Islet precursor cell (in vitro differentiated cells): ENCODE measurements at regions not wholly inside any gene's neighbourhood (a gene's known extent, or its start where the extent isn't known, plus 50 kb on each side); places are given as distances from the start of the nearest gene placed in this dataset.
A peak's percentile ranks its signal among the peaks of the same experiment; 100 is the strongest.

ENCODE experiments used
- DNase-seq: peaks from one replicate; pipeline ENCODE4 v3.0.0-alpha.2; 2018

DNA sequence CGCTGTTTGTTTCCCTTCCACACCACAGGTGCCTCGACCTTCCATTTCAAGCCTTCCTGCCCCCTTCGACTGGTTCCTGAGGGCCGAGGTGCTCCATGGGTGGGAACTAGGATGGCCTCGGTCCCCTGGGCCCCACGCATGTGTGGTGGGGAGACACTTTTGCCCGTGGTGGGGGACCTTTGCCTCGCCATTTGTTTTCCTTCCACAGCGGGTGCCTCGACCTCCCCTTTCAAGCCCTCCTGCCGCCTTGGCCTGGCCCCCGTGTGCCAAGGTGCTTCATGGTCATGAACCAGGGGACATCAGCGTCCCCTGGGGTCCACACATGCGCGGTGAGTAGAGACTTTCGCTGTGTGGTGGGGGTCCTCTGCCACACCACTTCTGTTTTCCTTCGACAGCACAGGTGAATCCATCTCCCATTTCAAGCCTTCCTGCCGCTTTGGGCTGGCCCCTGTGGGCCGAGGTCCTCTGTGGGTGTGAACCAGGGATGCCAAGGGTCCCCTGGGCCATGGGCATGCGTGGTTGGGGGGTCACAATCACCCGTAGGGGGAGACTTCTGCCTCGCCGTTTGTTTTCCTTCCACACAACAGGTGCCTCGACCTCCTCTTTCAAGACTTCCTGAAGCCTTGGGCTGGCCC is 364.4 kb downstream of the ALG10 start:
- no peak for DNase-seq

DNA sequence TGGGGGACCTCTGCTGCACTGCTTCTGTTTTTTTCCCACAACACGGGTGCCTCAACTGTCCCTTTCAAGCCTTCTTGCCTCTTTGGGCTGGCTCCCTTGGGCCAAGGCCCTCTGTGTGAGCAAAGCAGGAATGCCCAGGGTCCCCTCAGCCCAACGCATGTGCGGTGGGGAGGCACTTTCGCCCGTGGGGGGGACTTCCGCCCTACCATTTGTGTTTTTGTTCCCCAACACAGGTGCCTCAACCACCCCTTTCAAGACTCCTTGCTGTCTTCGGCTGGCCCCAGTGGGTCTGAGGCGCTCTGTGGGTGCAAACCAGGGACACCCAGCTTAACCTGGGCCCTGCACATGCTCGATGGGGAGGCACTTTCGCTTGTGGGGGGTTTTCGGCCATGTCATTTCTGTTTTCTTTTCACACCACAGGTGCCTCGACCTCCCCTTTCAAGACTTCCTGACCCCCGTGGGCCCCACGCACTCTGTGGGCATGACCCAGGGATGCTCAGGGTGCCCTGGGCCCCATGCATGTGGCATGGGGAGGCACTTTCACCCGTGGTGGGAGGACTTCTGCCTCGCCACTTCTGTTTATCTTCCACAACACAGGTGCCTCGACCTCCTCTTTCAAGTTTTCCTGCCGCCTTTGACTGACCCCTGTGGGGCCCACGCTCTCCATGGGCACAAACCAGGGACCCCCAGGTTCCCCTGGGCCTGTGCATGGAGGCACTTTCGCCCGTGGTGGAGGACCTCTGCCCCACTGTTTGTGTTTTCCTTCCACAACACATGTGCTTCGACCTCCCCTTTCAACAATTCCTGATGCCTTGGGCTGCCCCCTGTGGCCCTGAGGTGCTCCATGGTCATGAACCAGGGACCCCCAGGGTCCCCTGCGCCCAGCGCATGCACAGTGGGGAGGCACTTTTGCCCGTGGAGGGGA is 365.7 kb downstream of the ALG10 start:
- no peak for DNase-seq

DNA sequence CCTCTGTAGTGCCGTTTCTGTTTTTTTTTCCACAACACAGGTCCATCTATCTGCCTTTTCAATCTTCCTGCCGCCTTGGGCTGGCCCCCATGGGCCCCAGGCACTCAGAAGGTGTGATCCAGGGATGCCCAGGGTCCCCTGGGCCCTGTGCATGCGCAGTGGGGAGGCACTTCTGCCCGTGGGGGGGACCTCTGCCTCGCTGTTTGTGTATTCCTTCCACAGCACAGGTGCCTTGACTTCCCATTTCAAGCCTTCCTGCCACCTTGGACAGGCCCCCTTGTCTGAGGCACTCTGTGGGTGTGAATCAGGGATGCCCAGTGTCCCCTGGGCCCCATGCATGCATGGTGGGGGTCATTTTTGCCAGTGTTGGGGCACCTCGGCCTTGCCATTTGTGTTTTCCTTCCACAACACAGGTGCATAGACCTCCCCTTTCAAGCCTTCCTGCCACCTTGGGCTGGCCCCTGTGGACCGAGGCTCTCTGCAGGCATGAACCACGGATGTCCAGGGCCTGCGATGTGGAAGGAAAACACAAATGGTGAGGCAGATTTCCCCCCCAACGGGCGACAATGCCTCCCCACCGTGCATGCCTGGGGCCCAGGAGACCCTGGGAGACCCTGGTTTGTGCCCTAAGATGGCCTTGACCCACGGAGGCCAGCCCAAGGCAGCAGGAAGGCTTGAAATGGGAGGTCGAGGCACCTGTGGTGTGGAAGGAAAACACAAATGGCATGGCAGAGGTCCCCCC is 366.5 kb downstream of the ALG10 start:
- peak; percentile 28 for DNase-seq

DNA sequence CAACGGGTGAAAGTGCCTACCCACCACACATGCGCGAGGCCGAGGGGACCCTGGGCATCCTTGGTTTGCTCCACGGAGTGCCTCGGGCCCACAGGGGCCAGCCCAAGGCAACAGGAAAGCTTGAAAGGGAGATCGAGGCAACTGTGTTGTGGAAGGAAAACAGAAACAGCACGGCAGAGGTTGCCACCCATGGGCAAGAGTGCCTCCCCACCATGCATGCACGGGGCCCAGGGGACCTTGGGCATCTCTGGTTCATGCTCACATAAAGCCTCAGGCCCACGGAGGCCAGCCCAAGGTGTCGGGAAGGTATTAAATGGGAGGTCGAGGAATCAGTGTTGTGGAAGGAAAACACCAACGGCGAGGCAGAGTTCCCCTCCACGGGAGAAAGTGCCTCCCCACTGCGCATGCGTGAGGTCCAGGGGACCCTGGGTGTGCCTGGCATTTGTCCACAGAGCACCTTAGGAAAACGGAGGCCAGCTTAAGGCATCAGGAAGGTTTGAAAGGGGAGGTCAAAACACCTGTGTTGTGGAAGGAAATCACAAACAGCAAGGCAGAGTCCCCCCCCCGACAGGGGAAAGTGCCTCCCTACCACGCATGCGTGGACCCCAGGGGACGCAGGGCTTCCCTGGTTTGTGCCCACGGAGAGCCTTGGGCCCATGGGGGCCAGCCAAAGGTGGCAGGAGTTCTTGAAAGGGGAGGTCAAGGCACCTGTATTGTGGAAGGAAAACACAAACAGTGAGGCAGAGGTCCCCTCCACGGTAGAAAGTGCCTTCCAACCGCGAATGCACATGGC is 367.3 kb downstream of the ALG10 start:
- DNase-seq: peak; percentile 46

DNA sequence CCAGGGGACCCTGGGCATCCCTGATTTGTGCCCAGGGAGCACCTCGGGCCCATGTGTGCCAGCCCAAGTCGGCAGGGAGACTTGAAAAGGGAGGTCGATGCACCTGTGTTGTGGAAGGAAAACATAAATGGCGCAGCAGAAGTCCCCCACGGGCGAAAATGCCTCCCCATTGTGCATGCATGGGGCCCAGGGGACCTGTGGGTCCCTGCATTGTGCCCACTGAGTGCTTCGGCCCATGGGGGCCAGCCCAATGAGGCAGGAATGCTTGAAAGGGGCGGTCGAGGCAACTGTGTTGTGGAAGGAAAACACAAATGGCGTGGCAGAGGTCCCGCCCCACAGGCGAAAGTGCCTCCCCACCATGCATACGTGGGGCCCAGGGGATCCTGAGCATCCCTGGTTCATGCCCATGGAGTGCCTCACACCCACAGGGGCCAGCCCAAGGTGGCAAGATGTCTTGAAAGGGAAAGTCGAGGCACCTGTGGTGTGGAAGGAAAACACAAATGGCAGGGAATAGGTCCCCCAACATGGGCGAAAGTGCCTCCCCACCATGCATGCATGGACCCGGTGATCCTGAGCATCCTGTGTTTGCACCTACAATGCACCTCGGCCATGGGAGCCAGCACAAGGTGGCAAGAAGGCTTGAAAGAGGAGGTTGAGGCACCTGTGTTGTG is 368.0 kb downstream of the ALG10 start:
- peak; percentile 22 for DNase-seq

DNA sequence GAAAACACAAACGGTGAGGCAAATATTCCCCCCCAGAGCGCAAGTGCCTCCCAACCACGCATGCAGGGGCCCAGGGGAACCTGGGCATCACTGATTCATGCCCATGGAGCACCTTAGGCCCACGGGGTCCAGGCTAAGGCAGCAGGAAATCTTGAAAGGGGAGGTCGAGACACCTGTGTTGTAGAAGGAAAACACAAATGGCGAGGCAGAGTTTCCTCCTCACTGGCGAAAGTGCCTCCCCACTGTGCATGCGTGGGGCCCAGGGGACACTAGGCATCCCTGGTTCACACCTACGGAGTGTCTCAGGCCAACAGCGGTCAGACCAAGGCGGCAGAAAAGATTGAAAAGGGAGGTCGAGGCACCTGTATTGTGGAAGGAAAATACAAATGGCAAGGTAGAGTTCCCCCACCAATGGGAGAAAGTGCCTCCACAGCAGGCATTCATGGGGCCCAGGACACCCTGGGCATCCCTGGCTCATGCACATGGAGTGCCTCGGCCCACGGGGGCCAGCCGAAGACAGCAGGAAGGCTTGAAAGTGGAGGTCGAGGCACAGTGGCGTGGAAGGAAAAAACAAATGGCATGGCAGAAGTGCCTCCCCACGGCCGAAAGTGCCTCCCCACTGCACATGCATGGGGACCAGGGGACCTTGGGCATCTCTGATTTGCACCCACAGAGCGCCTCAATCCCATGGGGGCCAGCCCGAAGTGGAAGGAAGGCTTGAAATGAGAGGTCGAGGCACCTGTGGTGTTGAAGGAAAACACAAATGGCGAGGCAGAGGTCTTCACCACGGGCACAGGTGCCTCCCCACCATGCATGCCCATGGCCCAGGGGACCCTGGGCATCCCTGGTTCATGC is 368.8 kb downstream of the ALG10 start:
- DNase-seq: peak; percentile 38

DNA sequence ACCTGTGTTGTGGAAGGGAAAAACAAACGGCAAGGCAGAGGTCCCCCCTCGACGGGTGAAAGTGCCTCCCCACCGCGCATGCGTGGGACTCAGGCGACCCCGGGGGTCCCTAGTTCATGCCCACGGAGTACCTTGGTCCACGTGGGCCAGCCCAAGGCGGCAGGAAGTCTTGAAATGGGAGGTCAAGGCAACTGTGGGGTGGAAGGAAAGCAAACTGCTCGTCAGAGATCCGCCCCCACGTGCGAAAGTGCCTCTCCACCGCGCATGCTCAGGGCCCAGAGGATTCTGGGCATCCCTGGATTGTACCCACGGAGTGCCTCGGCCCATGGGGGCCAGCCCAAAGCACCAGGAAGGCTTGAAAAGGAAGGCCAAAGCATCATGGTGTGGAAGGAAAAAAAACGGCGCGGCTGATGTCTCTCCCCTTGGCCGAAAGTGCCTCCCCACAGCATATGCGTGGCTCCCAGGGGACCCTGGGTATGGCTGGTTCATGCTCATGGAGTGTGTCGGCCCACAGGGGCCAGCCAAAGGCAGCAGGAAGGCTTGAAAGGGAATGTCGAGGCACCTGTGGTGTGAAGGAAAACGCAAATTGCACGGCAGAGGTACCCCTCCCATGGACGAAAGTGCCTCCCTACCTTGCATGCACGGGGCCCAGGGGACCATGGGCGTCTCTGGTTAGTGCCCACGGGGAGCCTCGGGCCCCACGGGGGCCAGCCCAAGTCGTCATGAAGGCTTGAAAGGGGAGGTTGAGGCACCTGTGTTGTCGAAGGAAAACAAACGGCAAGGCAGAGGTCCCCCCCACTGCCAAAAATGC is 369.7 kb downstream of the ALG10 start:
- peak; percentile 42 for DNase-seq

DNA sequence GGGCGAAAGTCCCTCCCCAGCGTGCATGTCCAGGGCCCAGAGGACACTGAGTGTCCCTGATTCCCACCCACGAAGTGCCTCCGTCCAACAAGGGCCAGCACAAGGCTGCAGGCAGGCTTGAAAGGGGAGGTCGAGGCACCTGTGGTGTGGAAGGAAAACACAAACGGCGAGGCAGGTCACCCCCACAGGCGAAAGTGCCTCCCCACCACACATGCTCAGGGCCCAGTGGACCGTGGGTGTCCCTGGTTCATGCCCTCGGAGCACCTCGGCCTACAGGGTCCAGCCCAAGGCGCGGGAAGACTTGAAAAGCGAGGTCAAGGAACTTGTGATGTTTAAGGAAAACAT is 370.4 kb downstream of the ALG10 start:
- DNase-seq: peak; percentile 35

DNA sequence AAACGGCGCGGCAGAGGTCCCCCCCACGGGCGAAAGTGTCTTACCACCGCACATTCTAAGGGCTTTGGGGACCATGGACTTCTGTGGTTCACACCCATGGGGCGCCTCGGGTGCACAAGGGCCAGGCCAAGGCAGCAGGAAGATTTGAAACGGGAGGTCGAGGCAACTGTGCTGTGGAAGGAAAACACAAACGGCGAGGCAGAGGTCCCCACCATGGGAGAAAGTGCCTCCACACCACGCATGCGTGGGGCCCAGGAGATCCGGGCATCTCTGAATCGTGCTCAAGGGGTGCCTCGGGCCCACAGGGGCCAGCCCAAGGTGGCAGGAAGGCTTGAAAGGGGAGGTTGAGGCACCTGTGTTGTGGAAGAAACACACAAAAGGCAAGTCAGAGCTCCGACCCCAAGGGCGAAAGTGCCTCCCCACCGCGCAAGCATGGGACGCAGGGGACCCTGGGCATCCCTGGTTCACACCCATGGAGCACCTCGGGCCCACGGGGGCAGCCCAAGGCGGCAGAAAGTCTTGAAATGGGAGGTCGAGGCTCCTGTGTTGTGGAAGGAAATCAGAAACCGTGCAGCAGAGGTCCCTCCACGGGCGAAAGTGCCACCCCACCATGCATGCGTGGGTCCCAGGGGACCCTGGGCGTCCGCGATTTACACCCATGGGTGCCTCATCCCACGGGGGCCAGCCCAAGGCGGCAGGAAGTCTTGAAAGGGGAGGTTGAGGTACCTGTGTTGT is 371.0 kb downstream of the ALG10 start:
- DNase-seq: peak; percentile 35

DNA sequence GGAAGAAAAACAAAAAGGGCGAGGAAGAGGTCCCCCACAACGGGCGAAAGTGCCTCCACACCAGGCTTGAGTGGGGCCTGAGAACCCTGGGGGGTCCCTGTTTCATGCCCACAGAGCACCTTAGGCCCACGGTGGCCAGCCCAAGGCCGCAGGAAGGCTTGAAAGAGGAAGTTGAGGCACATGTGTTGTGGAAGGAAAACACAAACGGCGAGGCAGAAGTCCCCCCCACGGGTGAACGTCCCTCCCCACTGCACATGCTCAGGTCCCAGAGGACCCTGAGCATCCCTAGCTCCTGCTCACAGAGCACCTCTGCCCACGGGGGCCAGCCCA is 371.5 kb downstream of the ALG10 start:
- peak; percentile 35 for DNase-seq

DNA sequence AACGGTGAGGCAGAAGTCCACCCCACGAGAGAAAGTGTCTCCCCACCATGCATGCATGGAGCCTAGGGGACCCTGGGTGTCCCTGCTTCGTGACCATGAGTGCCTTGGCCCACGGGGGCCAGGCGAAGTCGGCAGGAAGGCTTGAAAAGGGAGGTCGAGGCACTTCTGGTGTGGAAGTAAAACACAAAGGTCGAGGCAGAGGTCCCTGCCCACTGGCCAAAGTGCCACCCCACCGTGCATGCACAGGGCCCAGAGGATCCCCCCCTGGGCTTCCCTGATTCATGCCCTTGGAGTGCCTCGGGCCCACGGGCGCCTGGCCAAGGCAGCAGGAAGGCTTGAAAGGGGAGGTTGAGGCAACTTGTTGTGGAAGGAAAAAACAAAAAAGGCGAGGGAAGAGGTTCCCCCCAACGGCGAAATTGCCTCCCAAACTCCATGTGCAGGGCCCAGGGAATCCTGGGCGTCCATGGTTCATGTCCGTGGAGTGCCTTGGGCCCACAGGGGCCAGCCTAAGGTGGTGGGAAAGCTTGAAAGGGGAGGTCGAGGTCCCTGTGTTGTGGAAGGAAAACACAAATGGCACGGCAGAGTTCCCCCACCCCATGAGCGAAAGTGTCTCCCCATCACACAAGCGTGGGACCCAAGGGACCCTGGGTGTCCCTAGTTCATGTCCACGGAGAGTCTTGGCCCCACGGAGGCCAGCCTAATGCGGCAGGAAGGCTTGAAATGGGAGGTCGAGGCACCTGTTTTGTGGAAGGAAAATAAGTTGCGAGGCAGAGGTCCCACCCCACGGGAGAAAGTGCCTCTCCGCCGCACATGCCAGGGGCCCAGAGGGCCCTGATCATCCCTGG is 372.1 kb downstream of the ALG10 start:
- peak; percentile 38 for DNase-seq

DNA sequence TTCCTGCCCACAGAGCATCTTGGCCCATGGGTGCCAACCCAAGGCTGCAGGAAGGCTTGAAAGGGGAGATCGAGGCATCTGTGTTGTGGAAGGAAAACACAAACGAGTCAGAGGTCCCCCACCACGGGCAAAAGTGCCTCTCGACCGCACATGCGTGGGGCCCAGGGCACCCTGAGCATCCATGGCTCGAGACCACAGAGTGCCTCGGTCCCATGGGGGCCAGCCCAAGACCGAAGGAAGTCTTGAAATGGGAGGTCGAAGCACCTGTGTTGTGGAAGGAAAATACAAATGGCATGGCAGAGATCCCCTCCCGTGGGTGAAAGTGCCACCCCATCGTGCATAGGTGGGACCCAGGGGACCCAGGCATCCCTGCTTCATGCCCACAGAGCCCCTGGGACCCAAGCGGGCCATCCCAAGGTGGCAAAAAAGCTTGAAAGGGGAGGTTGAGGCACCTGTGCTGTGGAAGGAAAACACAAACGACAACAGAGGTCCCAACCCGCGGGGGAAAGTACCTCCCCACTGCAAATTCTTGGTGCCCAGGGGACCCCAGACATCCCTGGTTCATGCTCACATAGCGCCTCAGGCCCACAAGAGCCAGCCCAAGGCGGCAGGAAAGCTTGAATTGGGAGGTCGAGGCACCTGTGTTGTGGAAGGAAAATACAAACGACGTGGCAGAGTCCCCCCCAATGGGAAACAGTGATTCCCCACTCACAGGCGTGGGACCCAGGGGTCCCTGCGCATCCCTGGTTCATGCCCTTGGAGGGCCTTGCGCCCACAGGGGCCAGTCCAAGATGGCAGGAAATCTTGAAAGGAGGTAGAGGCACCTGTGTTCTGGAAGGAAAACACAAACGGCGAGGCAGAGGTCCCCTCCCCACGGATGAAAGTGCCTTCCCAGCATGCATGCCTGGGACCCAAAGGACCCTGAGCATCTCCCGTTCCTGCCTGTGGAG is 373.0 kb downstream of the ALG10 start:
- peak; percentile 33 for DNase-seq

DNA sequence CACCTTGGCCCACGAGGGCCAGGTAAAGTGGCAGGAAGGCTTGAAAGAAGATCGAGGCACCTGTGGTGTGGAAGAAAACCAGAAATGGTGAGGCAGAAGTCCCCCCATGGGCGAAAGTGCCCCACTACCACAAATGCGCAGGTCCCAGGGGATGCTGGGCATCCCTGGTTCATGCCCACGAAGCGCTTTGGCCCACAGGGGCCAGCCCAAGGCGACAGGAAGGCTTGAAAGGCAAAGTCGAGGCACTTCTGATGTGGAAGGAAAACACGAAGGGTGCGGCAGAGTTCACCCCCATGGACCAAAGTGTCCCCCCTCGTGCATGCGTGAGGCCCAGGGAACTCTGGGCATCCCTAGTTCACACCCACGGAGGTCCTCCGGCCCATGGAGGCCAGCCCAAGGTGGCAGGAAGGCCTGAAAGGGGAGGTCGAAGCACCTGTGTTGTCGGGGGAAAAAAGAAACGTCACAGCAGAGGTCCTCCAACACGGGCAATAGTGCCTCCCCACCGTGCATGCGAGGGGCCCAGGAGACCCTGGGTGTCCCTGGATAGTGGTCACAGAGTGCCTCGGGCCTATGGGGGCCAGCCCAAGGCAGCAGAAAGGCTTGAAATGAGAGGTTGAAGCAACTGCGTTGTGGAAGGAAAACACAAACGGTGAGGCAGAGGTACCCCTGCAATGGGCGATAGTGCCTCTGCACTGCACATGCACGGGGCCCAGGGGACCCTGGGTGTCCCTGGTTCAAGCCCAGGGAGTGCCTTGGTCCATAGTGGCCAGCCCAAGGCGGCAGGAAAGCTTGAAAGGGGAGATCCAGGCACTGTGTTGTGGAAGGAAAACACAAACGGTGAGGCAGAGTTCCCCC is 373.9 kb downstream of the ALG10 start:
- peak; percentile 27 for DNase-seq

DNA sequence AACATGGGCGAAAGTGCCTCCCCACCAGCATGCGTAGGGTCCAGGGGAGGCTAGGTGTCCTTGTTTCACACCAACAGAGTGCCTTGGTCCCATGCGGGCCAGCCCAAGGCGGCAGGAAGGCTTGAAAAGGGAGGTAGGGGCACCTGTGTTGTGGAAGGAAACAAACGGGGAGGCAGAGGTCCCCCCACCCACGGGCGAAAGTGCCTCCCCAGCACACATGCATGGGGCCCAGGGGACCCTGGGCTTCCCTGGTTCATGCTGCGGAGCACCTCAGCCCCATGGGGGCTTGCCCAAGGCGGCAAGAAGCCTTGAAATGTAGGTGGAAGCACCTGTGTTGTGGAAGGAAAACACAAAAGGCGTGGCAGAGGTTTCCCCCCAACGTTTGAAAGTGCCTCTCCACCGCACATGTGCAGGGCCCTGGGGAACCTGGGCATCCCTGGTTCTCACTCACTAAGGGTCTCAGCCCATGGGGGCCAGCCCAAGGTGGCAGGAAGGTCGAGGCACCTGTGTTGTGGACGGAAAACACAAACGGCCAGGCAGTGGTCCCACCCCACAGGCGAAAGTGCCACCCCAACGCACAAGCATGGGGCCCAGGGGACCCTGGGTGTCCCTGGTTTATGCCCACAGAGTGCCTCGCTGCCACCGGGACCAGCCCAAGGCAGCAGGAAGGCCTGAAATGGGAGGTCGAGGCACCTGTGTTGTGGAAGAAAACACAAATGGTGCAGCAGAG is 374.7 kb downstream of the ALG10 start:
- DNase-seq: peak; percentile 46

DNA sequence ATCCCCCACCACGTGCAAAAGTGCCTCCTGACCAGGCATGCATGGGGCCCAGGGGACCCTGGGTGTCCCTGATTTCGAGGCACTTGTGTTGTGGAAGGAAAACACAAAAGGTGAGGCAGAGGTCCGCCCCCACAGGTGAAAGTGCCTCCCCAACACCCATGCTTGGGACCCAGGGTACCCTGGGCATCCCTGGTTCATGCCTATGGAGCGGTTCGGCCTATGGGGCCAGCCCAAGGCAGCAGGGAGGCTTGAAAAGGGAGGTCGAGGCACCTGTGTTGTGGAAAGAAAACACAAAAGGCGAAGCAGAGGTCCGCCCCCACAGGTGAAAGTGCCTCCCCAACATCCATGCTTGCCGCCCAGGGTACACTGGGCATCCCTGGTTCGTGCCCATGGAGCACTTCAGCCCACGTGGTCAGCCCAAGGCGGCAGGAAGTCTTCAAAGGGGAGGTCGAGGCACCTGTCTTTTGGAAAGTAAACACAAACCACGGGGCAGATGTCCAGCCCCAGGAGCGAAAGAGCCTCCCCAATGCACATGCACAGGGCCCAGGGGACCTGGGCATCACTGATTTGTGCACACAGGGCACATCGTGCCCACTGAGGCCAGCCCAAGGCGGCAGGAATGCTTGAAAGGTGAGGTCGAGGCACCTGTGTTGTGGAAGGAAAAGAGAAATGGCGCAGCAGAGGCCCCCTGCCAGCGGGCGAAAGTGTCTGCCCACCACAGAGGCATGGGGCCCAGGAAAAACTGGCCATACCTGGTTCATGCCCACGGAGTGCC is 375.5 kb downstream of the ALG10 start:
- peak; percentile 40 for DNase-seq
